Small intestine (tissue), 7 donors: ENCODE measurements at regions not wholly inside any gene's neighbourhood (a gene's known extent, or its start where the extent isn't known, plus 50 kb on each side); places are given as distances from the start of the nearest gene placed in this dataset.

Experiments used
- DNase-seq, 2 donors: peaks; one replicate each; pipeline versions ENCODE4 v3.0.0 to v3.0.0-alpha.2; 2013
- FAIRE-seq: peaks from 2 replicates; lab custom pipeline; 2012; peaks lifted over from hg19 to GRCh38; lab: Jason Lieb, UNC
- H3K27ac ChIP-seq, 3 donors: one replicate each; pipeline ENCODE4 v1.5.1; 2013; ENCODE audit warnings: low read length in 2 of 3, mild to moderate bottlenecking in 2 of 3, control low read depth in 1 of 3, inconsistent platforms in 1 of 3, low read depth in 1 of 3, moderate library complexity in 1 of 3
- H3K27me3 ChIP-seq, 3 donors: one replicate each; pipeline ENCODE4 v1.6.1; 2013; ENCODE audit warnings: low read length in 3 of 3, inconsistent platforms in 1 of 3; ENCODE audit not compliant: control insufficient read depth in 3 of 3, insufficient read depth in 3 of 3
- H3K36me3 ChIP-seq, 3 donors: one replicate each; pipeline ENCODE4 v1.6.1; 2013; ENCODE audit warnings: low read length in 3 of 3, inconsistent platforms in 1 of 3, low read depth in 1 of 3, mild to moderate bottlenecking in 1 of 3, moderate library complexity in 1 of 3; ENCODE audit not compliant: control insufficient read depth in 3 of 3, insufficient read depth in 2 of 3
- H3K4me1 ChIP-seq, 3 donors: one replicate each; pipeline ENCODE4 v1.6.1; 2013; ENCODE audit warnings: low read length in 2 of 3, inconsistent platforms in 1 of 3, low read depth in 1 of 3, mild to moderate bottlenecking in 1 of 3, moderate library complexity in 1 of 3; ENCODE audit not compliant: control insufficient read depth in 3 of 3, insufficient read depth in 2 of 3
- H3K4me3 ChIP-seq, 3 donors: one replicate each; pipeline ENCODE4 v1.5.1; 2013; ENCODE audit warnings: low read length in 3 of 3, control low read depth in 1 of 3, inconsistent platforms in 1 of 3, low read depth in 1 of 3, mild to moderate bottlenecking in 1 of 3, moderate library complexity in 1 of 3
- H3K9me3 ChIP-seq, 2 donors: one replicate each; pipeline ENCODE4 v1.6.1; 2013; ENCODE audit warnings: low read depth in 1 of 2, low read length in 1 of 2; ENCODE audit not compliant: control insufficient read depth in 2 of 2, insufficient read depth in 1 of 2
- WGBS, 3 donors: extraction: QIAGEN DNeasy Blood & Tissue Kit; methylation state at CpG; one replicate each; pipeline ENCODE4 v1.1.7; 2013; 5-methylcytosine and 5-hydroxymethylcytosine counted together
- donor health status: healthy with polysubstance abuse.
- donor health status: control.
- donor health status: control.
- donor health status: Bipolar disorder and iron deficiency.
- donor health status: healthy.

DNA sequence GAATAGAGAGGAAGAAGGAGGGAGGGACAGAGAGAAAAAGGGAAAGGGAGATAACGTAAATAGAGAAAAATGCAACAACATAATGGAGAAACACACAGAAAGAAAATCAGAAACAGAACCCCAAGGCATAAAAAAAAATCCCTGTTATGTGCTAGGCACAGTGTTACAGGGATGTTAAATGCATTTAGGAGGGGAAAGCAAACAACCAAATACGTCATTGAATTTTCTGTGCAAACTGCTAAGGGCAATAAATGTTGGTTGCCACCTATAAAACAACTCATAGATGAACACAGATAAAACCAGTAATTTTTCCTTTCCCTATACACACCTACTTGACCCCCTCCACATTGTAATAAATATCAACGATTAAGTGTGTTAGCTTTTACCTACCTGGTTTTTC is 51.3 kb upstream of the ASTN2 start:
- no peaks in the 10 kb centered on the region for H3K9me3 ChIP-seq
- peak; percentile 13 to 34 for DNase-seq
- no peaks in the 10 kb centered on the region for H3K36me3 ChIP-seq
- no peaks in the 10 kb centered on the region for H3K27me3 ChIP-seq
- H3K27ac ChIP-seq: no peak overlapping the region
- H3K4me1 ChIP-seq: no peaks in the 10 kb centered on the region
- no peak for FAIRE-seq
- WGBS, 3 donors: 24 to 52% (median 39%) methylated on average over 3 of the region's 3 CpGs
- H3K4me3 ChIP-seq: no peak overlapping the region

DNA sequence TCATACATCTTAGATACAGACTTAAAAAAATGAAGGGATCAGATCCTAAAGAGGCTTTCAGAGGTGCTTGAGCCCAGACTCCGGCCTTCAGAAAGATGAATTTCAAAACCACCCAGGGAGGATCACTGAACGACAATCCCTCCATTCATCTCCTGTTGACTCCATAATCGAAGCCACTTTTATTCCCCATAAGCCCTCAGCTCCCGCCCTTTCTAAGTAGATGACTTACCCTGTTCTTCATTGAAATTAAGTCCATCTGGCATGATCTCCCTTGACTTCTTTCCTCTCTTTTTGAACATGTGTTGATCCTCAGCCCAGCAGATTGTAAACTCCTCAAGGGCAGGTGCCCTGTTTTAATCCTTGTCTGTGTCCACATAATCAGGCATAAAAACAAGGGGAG is 50.8 kb upstream of the ASTN2 start:
- 61 to 75% (median 75%) methylated on average over 4 of the region's 4 CpGs for WGBS, 3 donors
- Histone ChIP-seq H3K4me1 (no peaks in the 10 kb centered on the region), H3K36me3 (no peaks in the 10 kb centered on the region), H3K9me3 (no peaks in the 10 kb centered on the region), H3K27me3 (no peaks in the 10 kb centered on the region), H3K4me3 (no peak overlapping the region), H3K27ac (no peak overlapping the region)
- DNase-seq (no peak), FAIRE-seq (no peak)

DNA sequence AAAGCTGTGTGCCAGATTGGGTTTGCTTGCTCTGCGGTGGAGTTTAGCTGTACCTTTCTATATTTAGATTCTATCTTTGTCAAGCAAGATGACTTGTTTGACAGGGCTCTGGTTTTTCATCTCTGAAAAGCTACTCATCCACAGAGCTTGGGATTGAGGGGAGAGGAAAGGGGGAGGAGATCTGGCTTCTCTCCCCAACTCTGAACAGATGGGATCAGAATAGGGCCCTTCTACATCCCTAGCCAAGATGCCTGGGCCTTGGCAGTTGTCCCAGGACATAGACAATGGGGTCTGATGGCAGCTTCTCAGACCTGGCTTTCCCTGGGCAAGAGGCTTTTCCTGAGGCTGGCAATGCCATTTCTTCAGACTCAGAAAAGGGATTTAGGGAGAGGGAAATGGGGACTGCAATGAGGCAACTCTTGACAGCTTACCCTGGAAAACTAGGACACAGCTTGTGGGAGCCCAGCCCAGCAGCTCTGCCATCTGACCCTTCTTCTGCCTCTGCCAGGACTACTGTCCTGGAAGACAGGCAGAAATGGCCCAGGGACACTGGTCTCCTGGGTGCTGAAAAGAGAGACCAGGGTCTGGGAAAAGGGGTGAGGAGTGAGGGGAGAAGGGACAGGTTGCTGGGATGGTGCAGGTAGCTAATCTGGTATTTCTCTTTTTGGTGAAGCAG is 50.2 kb upstream of the ASTN2 start:
- no peak for DNase-seq
- 73 to 92% (median 89%) methylated on average over 1 of the region's 1 CpG for WGBS, 3 donors
- Histone ChIP-seq H3K9me3 (no peaks in the 10 kb centered on the region), H3K27me3 (no peaks in the 10 kb centered on the region), H3K27ac (no peak overlapping the region), H3K4me1 (no peaks in the 10 kb centered on the region), H3K36me3 (no peaks in the 10 kb centered on the region), H3K4me3 (no peak overlapping the region)
- FAIRE-seq: no peak
